ENCODE measurements at regions not wholly inside any gene's neighbourhood (a gene's known extent, or its start where the extent isn't known, plus 50 kb on each side); places are given as distances from the start of the nearest gene placed in this dataset.

DNA sequence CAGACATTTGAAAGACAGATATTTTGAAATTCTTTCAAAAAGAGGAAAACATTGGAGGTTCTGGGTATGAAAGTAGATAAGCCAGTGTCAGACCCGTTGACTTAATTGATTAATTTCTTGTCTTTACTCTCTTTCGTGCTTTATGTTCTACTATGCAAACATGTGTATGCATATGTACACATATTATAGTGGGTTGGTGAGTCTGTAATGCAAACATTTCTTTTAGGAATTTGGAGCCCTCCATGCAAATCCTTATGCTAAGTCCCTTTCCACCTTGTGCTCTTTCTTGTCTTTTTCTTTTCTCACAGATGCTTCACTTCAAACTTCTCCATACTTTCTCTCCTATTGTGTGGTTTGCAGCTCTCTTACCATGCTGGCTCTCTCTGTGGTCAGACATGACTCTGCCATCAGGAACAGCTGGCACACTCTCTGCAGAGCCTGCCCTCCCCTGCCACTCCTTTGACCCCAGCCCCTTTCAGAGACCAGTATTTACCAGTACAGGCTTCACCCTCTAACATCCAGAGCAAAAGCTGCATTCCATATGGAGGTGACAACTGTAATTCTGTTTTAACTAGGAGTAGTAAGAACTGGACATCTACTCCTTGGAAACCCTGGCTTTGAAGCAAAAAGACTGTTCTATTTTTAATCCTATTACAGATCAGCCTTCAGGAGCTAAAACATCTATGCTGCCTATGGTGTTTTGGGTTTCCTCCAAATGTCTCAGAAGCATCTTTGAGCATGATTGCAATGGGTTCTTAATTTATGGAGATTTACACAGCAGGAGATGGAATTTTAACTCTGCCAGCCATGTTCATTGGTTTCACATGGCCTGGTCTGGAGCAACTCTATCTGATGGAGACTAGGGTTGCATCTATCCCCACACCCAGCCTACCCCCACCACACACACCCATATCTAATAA is 386.9 kb upstream of the FAT3 start:
- TF ChIP-seq POLR2A (IDR thresholded peaks at IDR 0.05; ENCODE audit: low read depth, low read length) (no peak), CEBPB (IDR thresholded peaks at IDR 0.05; ENCODE audit: low read depth, low read length) (no peak), MAFK (IDR thresholded peaks at IDR 0.05; ENCODE audit: low read depth, low read length) (no peak)
- TF ChIP-seq, protein P1, sequence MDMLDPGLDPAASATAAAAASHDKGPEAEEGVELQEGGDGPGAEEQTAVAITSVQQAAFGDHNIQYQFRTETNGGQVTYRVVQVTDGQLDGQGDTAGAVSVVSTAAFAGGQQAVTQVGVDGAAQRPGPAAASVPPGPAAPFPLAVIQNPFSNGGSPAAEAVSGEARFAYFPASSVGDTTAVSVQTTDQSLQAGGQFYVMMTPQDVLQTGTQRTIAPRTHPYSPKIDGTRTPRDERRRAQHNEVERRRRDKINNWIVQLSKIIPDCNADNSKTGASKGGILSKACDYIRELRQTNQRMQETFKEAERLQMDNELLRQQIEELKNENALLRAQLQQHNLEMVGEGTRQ (IDR thresholded peaks at IDR 0.05; ENCODE audit: low read depth, low read length): no peak
- TF ChIP-seq, protein P2, sequence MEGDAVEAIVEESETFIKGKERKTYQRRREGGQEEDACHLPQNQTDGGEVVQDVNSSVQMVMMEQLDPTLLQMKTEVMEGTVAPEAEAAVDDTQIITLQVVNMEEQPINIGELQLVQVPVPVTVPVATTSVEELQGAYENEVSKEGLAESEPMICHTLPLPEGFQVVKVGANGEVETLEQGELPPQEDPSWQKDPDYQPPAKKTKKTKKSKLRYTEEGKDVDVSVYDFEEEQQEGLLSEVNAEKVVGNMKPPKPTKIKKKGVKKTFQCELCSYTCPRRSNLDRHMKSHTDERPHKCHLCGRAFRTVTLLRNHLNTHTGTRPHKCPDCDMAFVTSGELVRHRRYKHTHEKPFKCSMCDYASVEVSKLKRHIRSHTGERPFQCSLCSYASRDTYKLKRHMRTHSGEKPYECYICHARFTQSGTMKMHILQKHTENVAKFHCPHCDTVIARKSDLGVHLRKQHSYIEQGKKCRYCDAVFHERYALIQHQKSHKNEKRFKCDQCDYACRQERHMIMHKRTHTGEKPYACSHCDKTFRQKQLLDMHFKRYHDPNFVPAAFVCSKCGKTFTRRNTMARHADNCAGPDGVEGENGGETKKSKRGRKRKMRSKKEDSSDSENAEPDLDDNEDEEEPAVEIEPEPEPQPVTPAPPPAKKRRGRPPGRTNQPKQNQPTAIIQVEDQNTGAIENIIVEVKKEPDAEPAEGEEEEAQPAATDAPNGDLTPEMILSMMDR (conservative IDR thresholded peaks at IDR 0.05; ENCODE audit: low read depth, low read length): no peak

Measured in IMR-90 (cell line).